IMR-90 (cell line): ENCODE measurements at regions not wholly inside any gene's neighbourhood (a gene's known extent, or its start where the extent isn't known, plus 50 kb on each side); places are given as distances from the start of the nearest gene placed in this dataset.

Experiments used
- ATAC-seq: fragments of 200-7000 bp; cut with Tn5 transposase; 2 replicates; pipeline ENCODE4 v1.9.1; 2020; ENCODE audit warnings: low read depth, mild to moderate bottlenecking, moderate library complexity
- BruUV-seq: library from RNA; stranded (reverse); fragments of 400-500 nt; replicated peaks from 2 replicates; lab custom pipeline; 2021; lab: Mats Ljungman, UMichigan
- CTCF ChIA-PET: fragments of 300-600 bp; formaldehyde crosslinking; extraction: SDS; loops from one replicate; lab custom pipeline; 2021; ENCODE audit warnings: antibody characterized with exemption; lab: Yijun Ruan, JAX
- POLR2A ChIA-PET: fragments of 300-600 bp; sonication (Branson Sonifier 250); formaldehyde crosslinking; loops from one replicate; lab custom pipeline; 2022; ENCODE audit warnings: antibody characterized with exemption; ENCODE audit not compliant: unreplicated experiment; lab: Charles Lee
- DNase-seq: peaks from one replicate; pipeline ENCODE4 v3.0.0; 2013
- H2AFZ ChIP-seq: replicated peaks from 2 replicates; pipeline ENCODE3; 2013; ENCODE audit warnings: low read length, mild to moderate bottlenecking; ENCODE audit not compliant: poor library complexity
- H2AK5ac ChIP-seq: 2 replicates; pipeline ENCODE4 v1.6.1; 2013; ENCODE audit warnings: low read depth, low read length, inconsistent platforms
- H2AK9ac ChIP-seq: replicated peaks from 2 replicates; pipeline ENCODE3; 2013; ENCODE audit warnings: mild to moderate bottlenecking, low read depth, low read length, moderate library complexity; ENCODE audit not compliant: poor library complexity
- H2BK120ac ChIP-seq: 2 replicates; pipeline ENCODE4 v1.6.1; 2013; ENCODE audit warnings: low read depth, low read length, inconsistent platforms
- H2BK15ac ChIP-seq: 3 replicates; pipeline ENCODE4 v1.6.1; 2013; ENCODE audit warnings: low read depth, low read length, inconsistent platforms
- H2BK20ac ChIP-seq: 2 replicates; pipeline ENCODE4 v1.6.1; 2013; ENCODE audit warnings: low read depth, mild to moderate bottlenecking, inconsistent platforms, low read length, moderate library complexity
- H2BK5ac ChIP-seq: 2 replicates; pipeline ENCODE4 v1.6.1; 2013; ENCODE audit warnings: mild to moderate bottlenecking, low read depth, low read length, inconsistent platforms; ENCODE audit not compliant: poor library complexity, severe bottlenecking
- H3K14ac ChIP-seq: replicated peaks from 2 replicates; pipeline ENCODE4 v1.6.1; 2013; ENCODE audit warnings: low read depth, low read length, inconsistent platforms
- H3K18ac ChIP-seq: 2 replicates; pipeline ENCODE4 v1.6.1; 2013; ENCODE audit warnings: low read depth, low read length, control low read depth
- H3K23ac ChIP-seq: 2 replicates; pipeline ENCODE4 v1.6.1; 2013; ENCODE audit warnings: low read depth, low read length, inconsistent platforms
- H3K27ac ChIP-seq: 2 replicates; pipeline ENCODE4 v1.5.1; 2013; ENCODE audit warnings: mild to moderate bottlenecking, control low read depth, low read length; ENCODE audit not compliant: insufficient read depth
- H3K27me3 ChIP-seq: 2 replicates; pipeline ENCODE4 v1.6.1; 2013; ENCODE audit warnings: low read length; ENCODE audit not compliant: control insufficient read depth, insufficient read depth
- H3K36me3 ChIP-seq: 2 replicates; pipeline ENCODE4 v1.6.1; 2013; ENCODE audit warnings: low read length, mixed read lengths; ENCODE audit not compliant: control insufficient read depth, insufficient read depth
- H3K4ac ChIP-seq: 2 replicates; pipeline ENCODE4 v1.6.1; 2013; ENCODE audit warnings: low read depth, low read length, inconsistent platforms
- H3K4me1 ChIP-seq: 2 replicates; pipeline ENCODE4 v1.6.1; 2013; ENCODE audit warnings: low read length, mixed read lengths; ENCODE audit not compliant: control insufficient read depth, insufficient read depth
- H3K4me2 ChIP-seq: 2 replicates; pipeline ENCODE4 v1.6.1; 2013; ENCODE audit warnings: low read depth, mild to moderate bottlenecking, control low read depth, low read length, moderate library complexity
- H3K4me3 ChIP-seq: 2 replicates; pipeline ENCODE4 v1.5.1; 2013; ENCODE audit warnings: low read depth, mild to moderate bottlenecking, control low read depth, low read length, moderate library complexity; ENCODE audit not compliant: insufficient read depth
- H3K56ac ChIP-seq: 2 replicates; pipeline ENCODE4 v1.6.1; 2013; ENCODE audit warnings: low read length, inconsistent platforms; ENCODE audit not compliant: insufficient read depth; ENCODE audit errors: extremely low read depth
- H3K79me1 ChIP-seq, 2 experiments: 2 replicates each; pipeline ENCODE4 v1.6.1; 2013; ENCODE audit warnings: low read length in 2 of 2, inconsistent platforms in 1 of 2, low read depth in 1 of 2
- H3K9ac ChIP-seq: 2 replicates; pipeline ENCODE4 v1.6.1; 2013; ENCODE audit warnings: low read depth, low read length, control low read depth
- H3K9me1 ChIP-seq: 2 replicates; pipeline ENCODE4 v1.6.1; 2013; ENCODE audit warnings: low read length, inconsistent platforms; ENCODE audit not compliant: insufficient read depth
- H3K9me3 ChIP-seq: 2 replicates; pipeline ENCODE4 v1.6.1; 2013; ENCODE audit warnings: low read length; ENCODE audit not compliant: control insufficient read depth, insufficient read depth
- H4K20me1 ChIP-seq: 2 replicates; pipeline ENCODE4 v1.6.1; 2013; ENCODE audit warnings: low read length, inconsistent platforms; ENCODE audit not compliant: insufficient read depth
- H4K5ac ChIP-seq: 2 replicates; pipeline ENCODE4 v1.6.1; 2013; ENCODE audit warnings: mild to moderate bottlenecking, low read depth, low read length, control low read depth
- H4K8ac ChIP-seq, 2 experiments: 2 replicates each; pipeline ENCODE4 v1.6.1; 2013; ENCODE audit warnings: low read depth in 2 of 2, low read length in 2 of 2, control low read depth in 1 of 2, inconsistent platforms in 1 of 2
- H4K91ac ChIP-seq: 2 replicates; pipeline ENCODE4 v1.6.1; 2013; ENCODE audit warnings: low read depth, low read length, inconsistent platforms; ENCODE audit not compliant: insufficient read depth
- FOS ChIP-seq: fragments of 150-350 bp; IDR thresholded peaks from 2 replicates; pipeline ENCODE4 v1.6.1; 2016; ENCODE audit warnings: low read depth, low read length
- RAD21 ChIP-seq: IDR thresholded peaks from 2 replicates; pipeline ENCODE4 v1.6.1; 2012; ENCODE audit warnings: low read length, improper control_type of control experiment
- RFX5 ChIP-seq: IDR thresholded peaks from 2 replicates; pipeline ENCODE4 v1.8.0; 2012; ENCODE audit warnings: low read depth, mild to moderate bottlenecking, low read length, moderate library complexity
- WGBS, 2 experiments: methylation state at CpG; one replicate each; pipeline versions ENCODE4 v1.1.5 to v1.1.7; 2013; ENCODE audit warnings: missing lambda C conversion rate in 2 of 2; ENCODE audit not compliant: insufficient read length in 1 of 2; ENCODE audit errors: extremely low coverage in 2 of 2; 5-methylcytosine and 5-hydroxymethylcytosine counted together
- dilution Hi-C: fragments of 300-500 bp; cut with HindIII; formaldehyde crosslinking; loops from one replicate; pipeline ENCODE4 v1.14.3; 2018; ENCODE audit warnings: low sequenced_read_pairs; ENCODE audit not compliant: unreplicated experiment
- in situ Hi-C: fragments of 300-500 bp; cut with MboI; formaldehyde crosslinking; loops from 3 replicates; pipeline ENCODE4 v1.14.3; 2019; ENCODE audit warnings: low sequenced_read_pairs, inconsistent platforms, mixed read lengths
- intact Hi-C: fragments of 100-400 bp; cut with micrococcal nuclease; formaldehyde crosslinking; loops from 2 replicates; pipeline ENCODE4 v1.10.0; 2022

DNA sequence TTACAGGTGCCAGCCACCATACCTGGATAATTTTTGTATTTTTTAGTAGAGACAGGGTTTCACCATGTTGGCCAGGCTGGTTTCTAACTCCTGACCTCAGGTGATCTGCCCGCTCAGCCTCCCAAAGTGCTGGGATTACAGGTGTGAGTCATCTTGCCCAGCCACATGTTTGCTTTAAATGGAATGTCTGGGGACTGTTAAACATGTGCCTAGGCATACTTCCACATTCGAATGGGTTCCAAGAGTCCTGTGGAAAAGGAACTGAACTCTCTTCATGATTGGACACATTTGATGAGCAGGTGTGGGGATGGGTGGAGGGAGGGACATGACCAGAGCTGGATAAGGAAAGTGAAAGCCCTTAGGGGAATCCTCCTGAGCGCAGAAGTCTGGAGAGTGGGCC is 58.4 kb upstream of the GREB1L start:
- no peak overlapping the region for H2AFZ ChIP-seq
- no peak overlapping the region for H2AK9ac ChIP-seq
- H3K27me3 ChIP-seq = peaks cover 2% of the 10 kb centered on the region; the same call in 1 of the 2 replicates
- no peaks in the 10 kb centered on the region for H3K9me1 ChIP-seq
- H3K9me3 ChIP-seq = no peaks in the 10 kb centered on the region
- H3K4ac ChIP-seq = no peak overlapping the region
- no peak overlapping the region for H3K27ac ChIP-seq
- no peak overlapping the region for H2BK120ac ChIP-seq
- H4K20me1 ChIP-seq = no peaks in the 10 kb centered on the region
- intact Hi-C loops (no loop called here), in situ Hi-C loops (no loop called here), dilution Hi-C loops (no loop called here)
- POLR2A ChIA-PET = no interaction called here
- no peak overlapping the region for H4K8ac ChIP-seq
- no peak overlapping the region for H3K4me3 ChIP-seq
- no peaks in the 10 kb centered on the region for H3K4me1 ChIP-seq
- H2AK5ac ChIP-seq = no peak overlapping the region
- no peak overlapping the region for H2BK20ac ChIP-seq
- WGBS, 2 experiments = 83% methylated on average over 1 of the region's 3 CpGs; no CpG with 5 or more reads in 1 of the 2 experiments
- H3K56ac ChIP-seq = no peak overlapping the region
- no peak for TF ChIP-seq FOS
- no peak for TF ChIP-seq RAD21
- no peak for TF ChIP-seq RFX5
- no peak overlapping the region for H3K18ac ChIP-seq
- CTCF ChIA-PET = no interaction called here
- no peak overlapping the region for H3K23ac ChIP-seq
- H3K9ac ChIP-seq = no peak overlapping the region
- no peak overlapping the region for H4K5ac ChIP-seq
- H3K4me2 ChIP-seq = no peak overlapping the region
- ATAC-seq (no peak), DNase-seq (no peak)
- no peak overlapping the region for H4K91ac ChIP-seq
- no peaks in the 10 kb centered on the region for H3K79me1 ChIP-seq
- H2BK15ac ChIP-seq = no peak overlapping the region
- no peak overlapping the region for H3K14ac ChIP-seq
- H2BK5ac ChIP-seq = no peak overlapping the region
- no peaks in the 10 kb centered on the region for H3K36me3 ChIP-seq
- no TSS peak for BruUV-seq
